K562 (cell line): ENCODE measurements at regions not wholly inside any gene's neighbourhood (a gene's known extent, or its start where the extent isn't known, plus 50 kb on each side); places are given as distances from the start of the nearest gene placed in this dataset.

ENCODE experiments used
- ATAC-seq: fragments of 200-7000 bp; cut with Tn5 transposase; 3 replicates; pipeline ENCODE4 v1.9.1; 2020; ENCODE audit warnings: moderate library complexity
- BruUV-seq: library from RNA; stranded (reverse); fragments of 400-500 nt; replicated peaks from 2 replicates; lab custom pipeline; 2021; lab: Mats Ljungman, UMichigan
- CTCF ChIA-PET: fragments of 300-600 bp; formaldehyde crosslinking; extraction: SDS; loops from one replicate; lab custom pipeline; 2021; ENCODE audit warnings: low intra/inter-chr PET ratio; lab: Yijun Ruan, JAX
- POLR2A ChIA-PET: fragments of 300-600, 350-650 bp; sonication (Branson Sonifier 250); formaldehyde crosslinking; extraction: SDS; loops from one replicate; lab custom pipeline; 2021; ENCODE audit warnings: antibody characterized with exemption, inconsistent platforms; lab: Yijun Ruan, JAX
- DNase-seq, 4 experiments: peaks; one replicate each; pipeline versions ENCODE4 v3.0.0 to v3.0.0-alpha.2; 2011 to 2018; ENCODE audit warnings: low spot score in 3 of 4, mixed read lengths in 3 of 4; ENCODE audit errors: extremely low read depth in 1 of 4
- FAIRE-seq: peaks from 2 replicates; lab custom pipeline; 2011; peaks lifted over from hg19 to GRCh38; lab: Jason Lieb, UNC
- H2AFZ ChIP-seq: 2 replicates; pipeline ENCODE4 v1.6.0; 2011; ENCODE audit warnings: low read depth, low read length, control low read depth, inconsistent platforms
- H3K27ac ChIP-seq: fragments of 200-600 bp; 3 replicates; pipeline ENCODE4 v1.8.0; 2011; ENCODE audit warnings: low read depth, mild to moderate bottlenecking, control low read depth, inconsistent platforms, low read length, moderate library complexity, mixed read lengths; ENCODE audit errors: extremely low read depth
- H3K27me3 ChIP-seq, 2 experiments: fragments of 300-600 bp in 1 of 2; 2 replicates in 1 of 2; 3 replicates in 1 of 2; pipeline versions ENCODE4 v1.6.0 to v1.8.0; 2011; ENCODE audit warnings: inconsistent platforms in 2 of 2, low read length in 2 of 2, mild to moderate bottlenecking in 1 of 2, mixed read lengths in 1 of 2, moderate library complexity in 1 of 2; ENCODE audit not compliant: control insufficient read depth in 2 of 2, insufficient read depth in 2 of 2
- H3K36me3 ChIP-seq: fragments of 300-600 bp; 3 replicates; pipeline ENCODE4 v1.8.0; 2011; ENCODE audit warnings: mild to moderate bottlenecking, low read length, inconsistent platforms; ENCODE audit not compliant: control insufficient read depth, insufficient read depth
- H3K4me1 ChIP-seq, 2 experiments: fragments of 200-600 bp in 1 of 2; replicated peaks in 1 of 2; 2 replicates in 1 of 2; 3 replicates in 1 of 2; pipeline versions ENCODE4 v1.5.1 to v1.8.0; 2011; ENCODE audit warnings: inconsistent platforms in 2 of 2, low read length in 2 of 2, mild to moderate bottlenecking in 1 of 2, mixed read lengths in 1 of 2, moderate library complexity in 1 of 2; ENCODE audit not compliant: control insufficient read depth in 2 of 2, insufficient read depth in 2 of 2
- H3K4me2 ChIP-seq: 2 replicates; pipeline ENCODE4 v1.6.1; 2011; ENCODE audit warnings: low read length, control low read depth, inconsistent platforms, mixed read lengths; ENCODE audit not compliant: insufficient read depth
- H3K4me3 ChIP-seq: fragments of 200-600 bp; sonication (generic), shearing (Covaris generic); 2 replicates; pipeline ENCODE4 v1.5.1; 2016; ENCODE audit warnings: control low read depth, inconsistent platforms
- H3K79me2 ChIP-seq: fragments of 200-600 bp; 3 replicates; pipeline ENCODE4 v1.8.0; 2011; ENCODE audit warnings: low read length, inconsistent platforms; ENCODE audit not compliant: control insufficient read depth, insufficient read depth
- H3K9ac ChIP-seq, 2 experiments: 2 replicates each; pipeline versions ENCODE4 v1.6.0 to v1.6.1; 2011; ENCODE audit warnings: low read depth in 2 of 2, low read length in 2 of 2, control low read depth in 1 of 2, inconsistent platforms in 1 of 2, mild to moderate bottlenecking in 1 of 2, mixed read lengths in 1 of 2; ENCODE audit not compliant: insufficient read depth in 1 of 2
- H3K9me1 ChIP-seq: one replicate; pipeline ENCODE4 v1.6.0; 2011; ENCODE audit warnings: inconsistent platforms, mild to moderate bottlenecking, low read length, moderate library complexity; ENCODE audit not compliant: control insufficient read depth, insufficient read depth
- H3K9me3 ChIP-seq: replicated peaks from 2 replicates; pipeline ENCODE4 v1.5.1; 2011; ENCODE audit warnings: low read depth, low read length, inconsistent platforms; ENCODE audit not compliant: control insufficient read depth, insufficient read depth
- H4K20me1 ChIP-seq: replicated peaks from 2 replicates; pipeline ENCODE4 v1.6.1; 2011; ENCODE audit warnings: low read length, inconsistent platforms, mixed read lengths; ENCODE audit not compliant: control insufficient read depth, insufficient read depth
- BRF1 ChIP-seq: IDR thresholded peaks from 3 replicates; pipeline ENCODE4 v1.6.1; 2011; ENCODE audit warnings: borderline replicate concordance, mild to moderate bottlenecking; ENCODE audit not compliant: insufficient read length; ENCODE audit errors: extremely low read depth
- CBX2 ChIP-seq: fragments of 200-600 bp; sonication (generic); IDR thresholded peaks from one replicate; pipeline ENCODE4 v1.6.1; 2012; ENCODE audit warnings: mild to moderate bottlenecking, low read length, inconsistent platforms; ENCODE audit not compliant: insufficient read depth, poor library complexity, severe bottlenecking
- CEBPG ChIP-seq, 3 experiments: fragments of 200-800 bp in 1 of 3; sonication (Bioruptor generic) in 1 of 3; sonication (generic) in 1 of 3; formaldehyde crosslinking in 1 of 3; IDR thresholded peaks in 2 of 3; conservative IDR thresholded peaks in 1 of 3; 2 replicates each; pipeline versions ENCODE4 v1.6.1 to v1.8.0; 2016 to 2022; ENCODE audit warnings: missing compliant biosample characterization in 2 of 3, missing genetic modification characterization in 2 of 3, mild to moderate bottlenecking in 1 of 3, missing genetic modification reagents in 1 of 3
- ELK3 ChIP-seq: fragments of 450-650 bp; formaldehyde crosslinking; IDR thresholded peaks from 2 replicates; pipeline ENCODE4 v1.4.0; 2020; ENCODE audit warnings: mild to moderate bottlenecking
- FOXA3 ChIP-seq, 2 experiments: fragments of 450-650 bp in 1 of 2; sonication (generic) in 1 of 2; formaldehyde crosslinking; IDR thresholded peaks in 1 of 2; conservative IDR thresholded peaks in 1 of 2; 2 replicates each; pipeline versions ENCODE4 v1.4.0 to v1.8.0; 2020 to 2022; ENCODE audit warnings: mild to moderate bottlenecking in 2 of 2, missing genetic modification reagents in 1 of 2
- GTF2F1 ChIP-seq: IDR thresholded peaks from 2 replicates; pipeline ENCODE4 v1.6.1; 2011; ENCODE audit warnings: low read depth, low read length, improper control_type of control experiment
- HDAC3 ChIP-seq: fragments of 450-650 bp; IDR thresholded peaks from 2 replicates; pipeline ENCODE4 v1.6.1; 2018; ENCODE audit warnings: borderline replicate concordance, mild to moderate bottlenecking, moderate library complexity; ENCODE audit not compliant: partially characterized antibody
- HMGXB4 ChIP-seq: sonication (generic); formaldehyde crosslinking; IDR thresholded peaks from 2 replicates; pipeline ENCODE4 v1.8.1; 2023; ENCODE audit warnings: mild to moderate bottlenecking, missing genetic modification reagents
- IFI16 ChIP-seq: fragments of 250-450 bp; sonication (Bioruptor Pico); IDR thresholded peaks from 2 replicates; pipeline ENCODE4 v2.1.2; 2022; ENCODE audit warnings: mild to moderate bottlenecking, inconsistent platforms
- MYBL2 ChIP-seq, 2 experiments: fragments of 450-650 bp in 1 of 2; sonication (generic) in 1 of 2; formaldehyde crosslinking in 1 of 2; IDR thresholded peaks; 2 replicates each; pipeline versions ENCODE4 v1.6.1 to v1.8.1; 2017 to 2022; ENCODE audit warnings: borderline replicate concordance in 1 of 2, inconsistent platforms in 1 of 2, low read depth in 1 of 2, mild to moderate bottlenecking in 1 of 2, missing genetic modification reagents in 1 of 2, moderate library complexity in 1 of 2
- RBM15 ChIP-seq: fragments of 200-400 bp; formaldehyde crosslinking; IDR thresholded peaks from 2 replicates; pipeline ENCODE4 v1.6.1; 2018; ENCODE audit warnings: mild to moderate bottlenecking, low read length, moderate library complexity; ENCODE audit not compliant: insufficient read depth
- RBM34 ChIP-seq: fragments of 200-400 bp; formaldehyde crosslinking; IDR thresholded peaks from 2 replicates; pipeline ENCODE4 v1.6.1; 2018; ENCODE audit warnings: low read length, borderline replicate concordance; ENCODE audit not compliant: insufficient read depth
- RFX5 ChIP-seq: IDR thresholded peaks from 2 replicates; pipeline ENCODE4 v1.6.1; 2011; ENCODE audit warnings: low read depth, mild to moderate bottlenecking, improper control_type of control experiment, low read length
- TCF7 ChIP-seq: sonication (generic); IDR thresholded peaks from 2 replicates; pipeline ENCODE4 v1.6.1; 2016; ENCODE audit warnings: antibody characterized with exemption, borderline replicate concordance
- YBX1 ChIP-seq: fragments of 450-650 bp; IDR thresholded peaks from 2 replicates; pipeline ENCODE4 v1.7.1; 2016; ENCODE audit warnings: mild to moderate bottlenecking
- ZNF23 ChIP-seq: fragments of 250-450 bp; sonication (Bioruptor Pico); IDR thresholded peaks from 2 replicates; pipeline ENCODE4 v1.4.0; 2020; ENCODE audit warnings: mild to moderate bottlenecking
- ZNF280B ChIP-seq: fragments of 250-450 bp; sonication (Bioruptor Pico); IDR thresholded peaks from 2 replicates; pipeline ENCODE4 v1.5.1; 2021; ENCODE audit warnings: mild to moderate bottlenecking
- ZNF695 ChIP-seq: fragments of 450-650 bp; formaldehyde crosslinking; IDR thresholded peaks from 2 replicates; pipeline ENCODE4 v1.4.0; 2020; ENCODE audit warnings: mild to moderate bottlenecking, moderate library complexity
- in situ Hi-C: fragments of 300-500 bp; cut with MboI; formaldehyde crosslinking; loops from 4 replicates; pipeline ENCODE4 v1.15.0; 2018; ENCODE audit warnings: inconsistent platforms, mixed read lengths
- intact Hi-C: fragments of 100-400 bp; cut with micrococcal nuclease; formaldehyde crosslinking; loops from 2 replicates; pipeline ENCODE4 v1.14.2; 2022

- POLR2A ChIA-PET, result interaction anchor here (0.7 kb wide), 1 partner anchor 307 kb away, joined by 3 read pairs; no protein-coding TSS in a partner anchor
Observed at GRCh38 chr2:15701991-15702390, 110.3 kb downstream of the DDX1 start.

More at GRCh38 chr2:15701991-15702390, 110.3 kb downstream of the DDX1 start:
- H2AFZ ChIP-seq, result no peak overlapping the region
- no peak overlapping the region for H3K27ac ChIP-seq
- H3K27me3 ChIP-seq, result peaks cover 11 to 16% of the 10 kb centered on the region in 2 experiments; a peak in 4 of 5 replicates
- no peaks in the 10 kb centered on the region for H3K36me3 ChIP-seq
- no peaks in the 10 kb centered on the region for H3K9me1 ChIP-seq
- intact Hi-C loops (no loop called here), in situ Hi-C loops (no loop called here)
- H3K4me1 ChIP-seq, result no peaks in the 10 kb centered on the region; a peak in 2 of 5 replicates
- H3K4me3 ChIP-seq, result no peak overlapping the region
- H3K79me2 ChIP-seq, result no peaks in the 10 kb centered on the region
- no peak overlapping the region for H3K9ac ChIP-seq
- ATAC-seq (no peak), DNase-seq (no peak), FAIRE-seq (no peak)
- H4K20me1 ChIP-seq, result no peaks in the 10 kb centered on the region; the same call in 1 of the 2 replicates
- H3K9me3 ChIP-seq, result no peaks in the 10 kb centered on the region
- BruUV-seq, result no TSS peak
- no peak overlapping the region for H3K4me2 ChIP-seq
- no peak for TF ChIP-seq HMGXB4 (CRISPR knock-in tag)
- TF ChIP-seq ZNF23 (CRISPR knock-in tag), result no peak
- no peak for TF ChIP-seq RFX5
- TF ChIP-seq MYBL2 (IDR thresholded peaks at IDR 0.05; ENCODE audit: low read depth), result no peak
- TF ChIP-seq MYBL2 (CRISPR knock-in tag; IDR thresholded peaks at IDR 0.05; ENCODE audit: borderline replicate concordance), result no peak
- no peak for TF ChIP-seq FOXA3 (CRISPR knock-in tag; conservative IDR thresholded peaks at IDR 0.05 in 1 of 2, IDR thresholded peaks at IDR 0.05 in 1 of 2)
- TF ChIP-seq RBM15, result no peak
- no peak for TF ChIP-seq ELK3
- TF ChIP-seq TCF7, result no peak
- TF ChIP-seq RBM34, result no peak
- TF ChIP-seq HDAC3, result no peak
- no peak for TF ChIP-seq IFI16 (CRISPR knock-in tag)
- TF ChIP-seq CBX2, result no peak
- no peak for TF ChIP-seq CEBPG (CRISPR knock-in tag; IDR thresholded peaks at IDR 0.05)
- no peak for TF ChIP-seq CEBPG (tag; conservative IDR thresholded peaks at IDR 0.05 in 1 of 2, IDR thresholded peaks at IDR 0.05 in 1 of 2)
- TF ChIP-seq GTF2F1, result no peak
- TF ChIP-seq BRF1, result no peak
- no peak for TF ChIP-seq ZNF695 (CRISPR knock-in tag)
- TF ChIP-seq ZNF280B (CRISPR knock-in tag), result no peak
- TF ChIP-seq YBX1, result no peak
- CTCF ChIA-PET, result no interaction called here
